ENCODE measurements at regions not wholly inside any gene's neighbourhood (a gene's known extent, or its start where the extent isn't known, plus 50 kb on each side); places are given as distances from the start of the nearest gene placed in this dataset.

- TF ChIP-seq CTCF (IDR thresholded peaks at IDR 0.05) (no peak), POLR2AphosphoS5 (IDR thresholded peaks at IDR 0.05; ENCODE audit: low read depth, low read length) (no peak), REST (IDR thresholded peaks at IDR 0.05; ENCODE audit: insufficient read depth in 1 of 2, low read depth in 2 of 2, low read length in 1 of 2) (no peak)
Observed at GRCh38 chr3:72153477-72154314, 368.7 kb upstream of the PROK2 start.
